Thyroid gland (tissue), 4 donors: ENCODE measurements at regions not wholly inside any gene's neighbourhood (a gene's known extent, or its start where the extent isn't known, plus 50 kb on each side); places are given as distances from the start of the nearest gene placed in this dataset.

ENCODE experiments used
- DNase-seq, 2 donors: peaks; one replicate each; pipeline ENCODE4 v3.0.0-alpha.2; 2019
- H3K27ac ChIP-seq, 3 donors: fragments of 200-600 bp; sonication (generic); 1 replicate in 2 of 3; 2 replicates in 1 of 3; pipeline ENCODE4 v1.5.1; 2016 to 2019; ENCODE audit warnings: mild to moderate bottlenecking in 1 of 3, moderate library complexity in 1 of 3
- H3K27me3 ChIP-seq: fragments of 200-600 bp; sonication (generic); one replicate; pipeline ENCODE4 v1.5.1; 2019
- H3K36me3 ChIP-seq, 2 donors: fragments of 200-600 bp; sonication (generic); one replicate each; pipeline ENCODE4 v1.5.1; 2016 to 2019
- H3K4me1 ChIP-seq, 2 donors: fragments of 200-600 bp; sonication (generic); one replicate each; pipeline ENCODE4 v1.5.1; 2017 to 2019
- H3K4me3 ChIP-seq, 3 donors: fragments of 200-600 bp; sonication (generic); replicated peaks in 1 of 3; 1 replicate in 2 of 3; 2 replicates in 1 of 3; pipeline ENCODE4 v1.5.1; 2016; ENCODE audit warnings: mild to moderate bottlenecking in 1 of 3
- H3K9me3 ChIP-seq: fragments of 200-600 bp; sonication (generic); one replicate; pipeline ENCODE4 v1.5.1; 2017
- CTCF ChIP-seq, 6 experiments: fragments of 200-600 bp in 3 of 6; fragments of 450-650 bp in 3 of 6; sonication (generic) in 3 of 6; IDR thresholded peaks; one replicate each; pipeline ENCODE4 v1.5.1; 2016 to 2019; ENCODE audit warnings: antibody characterized with exemption in 6 of 6, mild to moderate bottlenecking in 2 of 6, inconsistent platforms in 1 of 6, moderate library complexity in 1 of 6
- POLR2A ChIP-seq, 2 donors: fragments of 450-650 bp; IDR thresholded peaks; one replicate each; pipeline ENCODE4 v1.6.1; 2017; ENCODE audit warnings: antibody characterized with exemption in 2 of 2, mild to moderate bottlenecking in 2 of 2, moderate library complexity in 1 of 2
- WGBS, 2 donors: methylation state at CpG; one replicate each; pipeline ENCODE4 v1.1.5; 2017; 5-methylcytosine and 5-hydroxymethylcytosine counted together
- intact Hi-C: fragments of 100-400 bp; cut with DNase I; formaldehyde crosslinking; loops from one replicate; pipeline ENCODE4 v1.15.1; 2023

GRCh38 chr14:96744262-96744661 is 52.9 kb upstream of the VRK1 start:
- H3K4me1 ChIP-seq: peaks cover 0 to 10% of the 10 kb centered on the region in 2 donors
- DNase-seq: no peak
- 70 to 71% methylated on average over 5 to 6 of the region's 7 CpGs for WGBS, 2 donors
- TF ChIP-seq CTCF (IDR thresholded peaks at IDR 0.05): no peak
- TF ChIP-seq POLR2A (IDR thresholded peaks at IDR 0.05): no peak
- no peaks in the 10 kb centered on the region for H3K36me3 ChIP-seq
- H3K9me3 ChIP-seq: no peaks in the 10 kb centered on the region
- H3K27me3 ChIP-seq: peaks cover 3% of the 10 kb centered on the region
- H3K27ac ChIP-seq: no peak overlapping the region
- intact Hi-C loops: no loop called here
- H3K4me3 ChIP-seq: no peak overlapping the region

- no peaks in the 10 kb centered on the region for H3K9me3 ChIP-seq
- no peak overlapping the region for H3K27ac ChIP-seq
- H3K4me1 ChIP-seq: peaks cover 0 to 10% of the 10 kb centered on the region in 2 donors
- peaks cover 3% of the 10 kb centered on the region for H3K27me3 ChIP-seq
- no peak overlapping the region for H3K4me3 ChIP-seq
- WGBS, 2 donors: 55 to 91% methylated on average over 3 to 4 of the region's 4 CpGs
- intact Hi-C loops: no loop called here
- TF ChIP-seq POLR2A (IDR thresholded peaks at IDR 0.05) (no peak), CTCF (IDR thresholded peaks at IDR 0.05) (no peak)
- no peaks in the 10 kb centered on the region for H3K36me3 ChIP-seq
- DNase-seq: no peak
These were observed 51.6 kb upstream of the VRK1 start for GRCh38 chr14:96745500-96746051.

GRCh38 chr14:96746101-96746500 is 51.1 kb upstream of the VRK1 start:
- intact Hi-C loops: no loop called here
- H3K4me1 ChIP-seq: peaks cover 0 to 8% of the 10 kb centered on the region in 2 donors
- H3K9me3 ChIP-seq: no peaks in the 10 kb centered on the region
- TF ChIP-seq CTCF (IDR thresholded peaks at IDR 0.05) (no peak), POLR2A (IDR thresholded peaks at IDR 0.05) (no peak)
- H3K4me3 ChIP-seq: no peak overlapping the region
- WGBS, 2 donors: 24 to 85% methylated on average over 3 of the region's 3 CpGs
- H3K27me3 ChIP-seq: peaks cover 3% of the 10 kb centered on the region
- DNase-seq: no peak
- no peaks in the 10 kb centered on the region for H3K36me3 ChIP-seq
- H3K27ac ChIP-seq: no peak overlapping the region

GRCh38 chr14:96747006-96747405 is 50.2 kb upstream of the VRK1 start:
- H3K4me1 ChIP-seq: no peaks in the 10 kb centered on the region
- DNase-seq: no peak
- no peaks in the 10 kb centered on the region for H3K9me3 ChIP-seq
- no peaks in the 10 kb centered on the region for H3K27me3 ChIP-seq
- H3K27ac ChIP-seq: no peak overlapping the region
- WGBS, 2 donors: 73 to 82% methylated on average over 13 of the region's 13 CpGs
- TF ChIP-seq CTCF (IDR thresholded peaks at IDR 0.05) (no peak), POLR2A (IDR thresholded peaks at IDR 0.05) (no peak)
- intact Hi-C loops: no loop called here
- no peak overlapping the region for H3K4me3 ChIP-seq
- H3K36me3 ChIP-seq: no peaks in the 10 kb centered on the region
